GM06990 (cell line): ENCODE measurements at regions not wholly inside any gene's neighbourhood (a gene's known extent, or its start where the extent isn't known, plus 50 kb on each side); places are given as distances from the start of the nearest gene placed in this dataset.

Source experiments
- DNase-seq: peaks from one replicate; pipeline ENCODE4 v3.0.0-alpha.2; 2011; ENCODE audit not compliant: insufficient read length; ENCODE audit errors: extremely low read depth
- H3K27me3 ChIP-seq: replicated peaks from 2 replicates; pipeline ENCODE4 v1.6.0; 2011; ENCODE audit warnings: low read length; ENCODE audit not compliant: control insufficient read depth, insufficient read depth
- H3K36me3 ChIP-seq: 2 replicates; pipeline ENCODE4 v1.5.1; 2011; ENCODE audit warnings: low read length; ENCODE audit not compliant: control insufficient read depth, insufficient read depth
- H3K4me3 ChIP-seq: replicated peaks from 2 replicates; pipeline ENCODE4 v1.5.1; 2011; ENCODE audit warnings: low read depth, mild to moderate bottlenecking, control low read depth, low read length
- CTCF ChIP-seq: IDR thresholded peaks from 2 replicates; pipeline ENCODE4 v1.5.1; 2011; ENCODE audit warnings: low read length, control low read depth, mild to moderate bottlenecking, inconsistent platforms; ENCODE audit not compliant: insufficient read depth, poor library complexity, severe bottlenecking

- Histone ChIP-seq H3K4me3 (no peak overlapping the region), H3K27me3 (no peaks in the 10 kb centered on the region), H3K36me3 (no peaks in the 10 kb centered on the region)
- TF ChIP-seq CTCF, result no peak
- no peak for DNase-seq
Observed at GRCh38 chr6:18837013-18837412, 449.9 kb downstream of the RNF144B start.

- no peaks in the 10 kb centered on the region for H3K36me3 ChIP-seq
- no peak for DNase-seq
- no peak for TF ChIP-seq CTCF
- no peak overlapping the region for H3K4me3 ChIP-seq
- H3K27me3 ChIP-seq, result no peaks in the 10 kb centered on the region
Observed at GRCh38 chr6:18842534-18842933, 455.4 kb downstream of the RNF144B start.

- H3K4me3 ChIP-seq, result no peak overlapping the region
- no peaks in the 10 kb centered on the region for H3K36me3 ChIP-seq
- no peak for TF ChIP-seq CTCF
- no peak for DNase-seq
- H3K27me3 ChIP-seq, result no peaks in the 10 kb centered on the region
Observed at GRCh38 chr6:18845896-18846295, 458.7 kb downstream of the RNF144B start.

- no peaks in the 10 kb centered on the region for H3K27me3 ChIP-seq
- no peak for TF ChIP-seq CTCF
- no peak overlapping the region for H3K4me3 ChIP-seq
- H3K36me3 ChIP-seq, result no peaks in the 10 kb centered on the region
- no peak for DNase-seq
Observed at GRCh38 chr6:18846327-18846726, 459.2 kb downstream of the RNF144B start.

- H3K4me3 ChIP-seq, result no peak overlapping the region
- no peaks in the 10 kb centered on the region for H3K27me3 ChIP-seq
- H3K36me3 ChIP-seq, result no peaks in the 10 kb centered on the region
- TF ChIP-seq CTCF, result no peak
- DNase-seq, result no peak
Observed at GRCh38 chr6:18861204-18861603, 474.1 kb downstream of the RNF144B start.

GRCh38 chr6:18883268-18883667, 496.1 kb downstream of the RNF144B start:
- TF ChIP-seq CTCF, result no peak
- no peak overlapping the region for H3K4me3 ChIP-seq
- no peaks in the 10 kb centered on the region for H3K27me3 ChIP-seq
- no peaks in the 10 kb centered on the region for H3K36me3 ChIP-seq
- no peak for DNase-seq
